GM23338 (cell line): ENCODE measurements at regions not wholly inside any gene's neighbourhood (a gene's known extent, or its start where the extent isn't known, plus 50 kb on each side); places are given as distances from the start of the nearest gene placed in this dataset.
"Not testable (repeated sequence)": the region's sequence is repeated elsewhere in the genome, so short reads cannot be mapped to it uniquely, and the experiment has no call there.

Source experiments
- ATAC-seq: fragments of 200-7000 bp; cut with Tn5 transposase; 3 replicates; pipeline ENCODE4 v1.9.1; 2020
- DNase-seq: peaks from one replicate; pipeline ENCODE4 v3.0.0-alpha.2; 2015; ENCODE audit warnings: low spot score
- H2AFZ ChIP-seq: fragments of 200-600 bp; sonication (generic); 2 replicates; pipeline ENCODE4 v1.8.0; 2016; ENCODE audit warnings: antibody characterized with exemption, mild to moderate bottlenecking, moderate library complexity
- H3F3A ChIP-seq: fragments of 200-600 bp; sonication (generic); replicated peaks from 2 replicates; pipeline ENCODE4 v1.8.0; 2017; ENCODE audit warnings: antibody characterized with exemption, mixed run types, low read depth
- H3K27ac ChIP-seq: fragments of 200-600 bp; sonication (generic); 2 replicates; pipeline ENCODE4 v1.6.1; 2016; ENCODE audit warnings: low read depth
- H3K27me3 ChIP-seq: fragments of 200-600 bp; sonication (generic); 2 replicates; pipeline ENCODE4 v1.8.0; 2016; ENCODE audit warnings: mild to moderate bottlenecking, mixed run types, moderate library complexity; ENCODE audit not compliant: insufficient read depth
- H3K36me3 ChIP-seq: fragments of 200-600 bp; sonication (generic); 2 replicates; pipeline ENCODE4 v1.8.0; 2016; ENCODE audit warnings: mild to moderate bottlenecking; ENCODE audit not compliant: insufficient read depth
- H3K4me1 ChIP-seq: fragments of 200-600 bp; sonication (generic); 2 replicates; pipeline ENCODE4 v1.8.0; 2016; ENCODE audit warnings: mild to moderate bottlenecking, moderate library complexity; ENCODE audit not compliant: insufficient read depth
- H3K4me2 ChIP-seq: fragments of 200-600 bp; sonication (generic); 2 replicates; pipeline ENCODE4 v1.7.1; 2017; ENCODE audit warnings: mixed run types
- H3K4me3 ChIP-seq: fragments of 200-600 bp; sonication (generic); 2 replicates; pipeline ENCODE4 v1.6.1; 2016; ENCODE audit warnings: mixed run types
- H3K79me2 ChIP-seq: fragments of 200-600 bp; sonication (generic); replicated peaks from 2 replicates; pipeline ENCODE4 v1.8.0; 2017; ENCODE audit warnings: mild to moderate bottlenecking; ENCODE audit not compliant: insufficient read depth
- H3K9me2 ChIP-seq: fragments of 200-600 bp; sonication (generic); 2 replicates; pipeline ENCODE4 v1.8.0; 2017; ENCODE audit not compliant: insufficient read depth
- H4K20me1 ChIP-seq: fragments of 200-600 bp; sonication (generic); replicated peaks from 2 replicates; pipeline ENCODE4 v1.8.0; 2017; ENCODE audit warnings: mild to moderate bottlenecking; ENCODE audit not compliant: insufficient read depth
- H3K27ac Mint-ChIP-seq: 2 replicates; pipeline ENCODE4 v1.8.0; 2020; ENCODE audit warnings: inconsistent platforms, mild to moderate bottlenecking, moderate library complexity, mixed read lengths
- H3K27me3 Mint-ChIP-seq: 3 replicates; pipeline ENCODE4 v1.8.0; 2022; ENCODE audit warnings: low read depth, mild to moderate bottlenecking, moderate library complexity, mixed read lengths, inconsistent platforms; ENCODE audit not compliant: insufficient read depth, poor library complexity
- H3K36me3 Mint-ChIP-seq: 3 replicates; pipeline ENCODE4 v1.8.0; 2021; ENCODE audit warnings: low read depth, mild to moderate bottlenecking, inconsistent platforms, moderate library complexity, mixed read lengths
- H3K4me1 Mint-ChIP-seq: 3 replicates; pipeline ENCODE4 v1.8.0; 2020; ENCODE audit warnings: mild to moderate bottlenecking, inconsistent platforms, mixed read lengths
- H3K4me3 Mint-ChIP-seq: 3 replicates; pipeline ENCODE4 v1.8.0; 2021; ENCODE audit warnings: moderate library complexity, mild to moderate bottlenecking, inconsistent platforms, mixed read lengths
- H3K9me3 Mint-ChIP-seq: 3 replicates; pipeline ENCODE4 v1.8.0; 2020; ENCODE audit warnings: moderate library complexity, mild to moderate bottlenecking, inconsistent platforms, mixed read lengths
- CREB1 ChIP-seq: fragments of 250-450 bp; sonication (Bioruptor Pico); IDR thresholded peaks from 2 replicates; pipeline ENCODE4 v1.5.0; 2020; ENCODE audit warnings: low read depth, mild to moderate bottlenecking, moderate library complexity
- CTCF ChIP-seq, 2 experiments: fragments of 200-600 bp in 1 of 2; sonication (generic) in 1 of 2; conservative IDR thresholded peaks; 2 replicates each; pipeline versions ENCODE4 v1.5.1 to v1.6.1; 2016 to 2017; ENCODE audit warnings: antibody characterized with exemption in 2 of 2, low read depth in 2 of 2, mild to moderate bottlenecking in 2 of 2, moderate library complexity in 1 of 2
- EZH2 ChIP-seq: fragments of 200-600 bp; sonication (generic); IDR thresholded peaks from one replicate; pipeline ENCODE4 v1.8.0; 2017; ENCODE audit warnings: antibody characterized with exemption, mild to moderate bottlenecking, low read depth; ENCODE audit not compliant: unreplicated experiment
- EZH2phosphoT487 ChIP-seq: fragments of 200-600 bp; sonication (generic); IDR thresholded peaks from one replicate; pipeline ENCODE4 v1.8.1; 2018; ENCODE audit warnings: antibody characterized with exemption; ENCODE audit not compliant: unreplicated experiment
- POLR2AphosphoS5 ChIP-seq: IDR thresholded peaks from 2 replicates; pipeline ENCODE4 v1.6.1; 2016; ENCODE audit warnings: antibody characterized with exemption, low read depth
- ZNF114 ChIP-seq: fragments of 250-450 bp; sonication (Bioruptor Pico); IDR thresholded peaks from 2 replicates; pipeline ENCODE4 v1.5.0; 2020; ENCODE audit warnings: mild to moderate bottlenecking, moderate library complexity
- ZNF331 ChIP-seq: fragments of 250-450 bp; sonication (Bioruptor Pico); IDR thresholded peaks from 2 replicates; pipeline ENCODE4 v1.5.0; 2020; ENCODE audit warnings: low read depth, mild to moderate bottlenecking, moderate library complexity

- Histone ChIP-seq H3K27ac (no peak overlapping the region), H4K20me1 (no peaks in the 10 kb centered on the region), H3F3A (no peaks in the 10 kb centered on the region), H2AFZ (no peak overlapping the region), H3K4me2 (no peak overlapping the region), H3K4me1 (no peaks in the 10 kb centered on the region; the same call in 1 of the 2 replicates), H3K27me3 (no peaks in the 10 kb centered on the region), H3K79me2 (no peaks in the 10 kb centered on the region), H3K4me3 (no peak overlapping the region), H3K36me3 (no peaks in the 10 kb centered on the region), H3K9me2 (no peaks in the 10 kb centered on the region)
- no peaks in the 10 kb centered on the region for H3K9me3 Mint-ChIP-seq
- TF ChIP-seq CREB1 (CRISPR knock-in tag) (no peak), CTCF (conservative IDR thresholded peaks at IDR 0.05; ENCODE audit: low read depth in 2 of 2) (no peak), ZNF114 (CRISPR knock-in tag) (no peak), ZNF331 (CRISPR knock-in tag) (no peak), POLR2AphosphoS5 (no peak), EZH2 (no peak), EZH2phosphoT487 (no peak)
- ATAC-seq (no peak), DNase-seq (no peak)
- no peak overlapping the region for H3K27ac Mint-ChIP-seq
- no peak overlapping the region for H3K4me3 Mint-ChIP-seq
- peaks cover 13% of the 10 kb centered on the region for H3K4me1 Mint-ChIP-seq
- H3K27me3 Mint-ChIP-seq, result peaks cover 15% of the 10 kb centered on the region
- H3K36me3 Mint-ChIP-seq, result no peaks in the 10 kb centered on the region
These were observed 56.4 kb upstream of the GPR31 start for GRCh38 chr6:167214206-167214605.

GRCh38 chr6:167215429-167216250, 57.9 kb upstream of the GPR31 start:
- H3K27me3 ChIP-seq, H3F3A ChIP-seq, DNase-seq, H2AFZ ChIP-seq, H3K4me2 ChIP-seq, H3K9me3 Mint-ChIP-seq, H3K79me2 ChIP-seq, H3K9me2 ChIP-seq, H3K4me1 Mint-ChIP-seq, H3K36me3 ChIP-seq, H3K27ac Mint-ChIP-seq, H3K4me3 ChIP-seq, H3K27ac ChIP-seq, ATAC-seq, H3K4me1 ChIP-seq, H3K4me3 Mint-ChIP-seq, H3K36me3 Mint-ChIP-seq, H4K20me1 ChIP-seq: not testable (repeated sequence)
- peaks cover 16% of the 10 kb centered on the region for H3K27me3 Mint-ChIP-seq

GRCh38 chr6:167216390-167217050, 58.7 kb upstream of the GPR31 start:
- not testable (repeated sequence) for H3K27ac ChIP-seq, H3K36me3 Mint-ChIP-seq, H3K27ac Mint-ChIP-seq, H3K4me1 ChIP-seq, H3F3A ChIP-seq, H4K20me1 ChIP-seq, H3K9me2 ChIP-seq, H3K4me3 ChIP-seq, H3K4me3 Mint-ChIP-seq, DNase-seq, H3K27me3 ChIP-seq, ATAC-seq, H3K9me3 Mint-ChIP-seq, H3K4me2 ChIP-seq, H3K79me2 ChIP-seq, H3K36me3 ChIP-seq, H2AFZ ChIP-seq
- H3K4me1 Mint-ChIP-seq, result peaks cover 14% of the 10 kb centered on the region
- H3K27me3 Mint-ChIP-seq, result peaks cover 19% of the 10 kb centered on the region

GRCh38 chr6:167217073-167217472, 59.3 kb upstream of the GPR31 start:
- H3K27me3 Mint-ChIP-seq, result peaks cover 21% of the 10 kb centered on the region
- not testable (repeated sequence) for H3K4me2 ChIP-seq, H3K9me2 ChIP-seq, H3K27me3 ChIP-seq, H4K20me1 ChIP-seq, H3K79me2 ChIP-seq, H3K4me3 Mint-ChIP-seq, H3K36me3 Mint-ChIP-seq, H2AFZ ChIP-seq, H3F3A ChIP-seq, DNase-seq, H3K4me3 ChIP-seq, H3K27ac Mint-ChIP-seq, ATAC-seq, H3K4me1 ChIP-seq, H3K36me3 ChIP-seq, H3K9me3 Mint-ChIP-seq, H3K27ac ChIP-seq
- H3K4me1 Mint-ChIP-seq, result peaks cover 19% of the 10 kb centered on the region
